HG02981 (cell line): ENCODE measurements at regions not wholly inside any gene's neighbourhood (a gene's known extent, or its start where the extent isn't known, plus 50 kb on each side); places are given as distances from the start of the nearest gene placed in this dataset.

Experiments
- ATAC-seq: cut with Tn5 transposase; IDR thresholded peaks from one replicate; pipeline ENCODE4 v1.9.1; 2021; ENCODE audit warnings: mild to moderate bottlenecking, moderate library complexity; ENCODE audit not compliant: unreplicated experiment

- no peak for ATAC-seq
Observed at GRCh38 chr10:106213493-106213892, 951.0 kb downstream of the SORCS1 start.

- ATAC-seq, result no peak
Observed at GRCh38 chr10:106198275-106198674, 966.2 kb downstream of the SORCS1 start.

GRCh38 chr10:106189292-106189691, 975.2 kb downstream of the SORCS1 start:
- peak; percentile 65 for ATAC-seq

GRCh38 chr10:106185951-106186350, 978.6 kb downstream of the SORCS1 start:
- no peak for ATAC-seq

GRCh38 chr10:106183041-106183440, 981.5 kb downstream of the SORCS1 start:
- no peak for ATAC-seq

- no peak for ATAC-seq
Observed at GRCh38 chr10:106182542-106182941, 982.0 kb downstream of the SORCS1 start.

GRCh38 chr10:106181501-106181900, 983.0 kb downstream of the SORCS1 start:
- ATAC-seq, result no peak

- no peak for ATAC-seq
Observed at GRCh38 chr10:106179430-106179829, 985.1 kb downstream of the SORCS1 start.

- no peak for ATAC-seq
Observed at GRCh38 chr10:106175760-106176377, 988.6 kb downstream of the SORCS1 start.

GRCh38 chr10:106173838-106174237, 990.7 kb downstream of the SORCS1 start:
- ATAC-seq, result no peak

- no peak for ATAC-seq
Observed at GRCh38 chr10:106169241-106169640, 995.3 kb downstream of the SORCS1 start.

- no peak for ATAC-seq
Observed at GRCh38 chr10:106167946-106168345, 996.6 kb downstream of the SORCS1 start.

GRCh38 chr10:106158241-106158640, 1006.3 kb downstream of the SORCS1 start:
- no peak for ATAC-seq

GRCh38 chr10:106147021-106147420, 1017.5 kb downstream of the SORCS1 start:
- no peak for ATAC-seq

- ATAC-seq, result no peak
Observed at GRCh38 chr10:106139915-106140314, 1024.6 kb downstream of the SORCS1 start.

GRCh38 chr10:106136175-106136574, 1028.3 kb downstream of the SORCS1 start:
- ATAC-seq, result no peak

- no peak for ATAC-seq
Observed at GRCh38 chr10:106134326-106135000, 1030.0 kb downstream of the SORCS1 start.

- ATAC-seq, result no peak
Observed at GRCh38 chr10:106133451-106133850, 1031.1 kb downstream of the SORCS1 start.

- no peak for ATAC-seq
Observed at GRCh38 chr10:106132956-106133355, 1031.5 kb downstream of the SORCS1 start.

- no peak for ATAC-seq
Observed at GRCh38 chr10:106114656-106115186, 1049.8 kb downstream of the SORCS1 start.

- ATAC-seq, result no peak
Observed at GRCh38 chr10:106111246-106111645, 1053.3 kb downstream of the SORCS1 start.

- ATAC-seq, result no peak
Observed at GRCh38 chr10:106107706-106108105, 1056.8 kb downstream of the SORCS1 start.
